Activated CD4-positive, alpha-beta T cell treated with anti-CD3 and anti-CD28 coated beads, Interleukin-2, Interleukin-6, amounts not matched to agents 100 ng/mL and 50 ng/mL, durations not matched to agents 16 hours and 8 hours (primary cell): ENCODE measurements at regions not wholly inside any gene's neighbourhood (a gene's known extent, or its start where the extent isn't known, plus 50 kb on each side); places are given as distances from the start of the nearest gene placed in this dataset.

Experiments used
- DNase-seq: peaks from one replicate; pipeline ENCODE4 v3.0.0-alpha.2; 2020

GRCh38 chr7:25758559-25758958 is 393.4 kb upstream of the NFE2L3 start:
- no peak for DNase-seq

- no peak for DNase-seq
Observed at GRCh38 chr7:25759286-25759685, 392.7 kb upstream of the NFE2L3 start.

DNA sequence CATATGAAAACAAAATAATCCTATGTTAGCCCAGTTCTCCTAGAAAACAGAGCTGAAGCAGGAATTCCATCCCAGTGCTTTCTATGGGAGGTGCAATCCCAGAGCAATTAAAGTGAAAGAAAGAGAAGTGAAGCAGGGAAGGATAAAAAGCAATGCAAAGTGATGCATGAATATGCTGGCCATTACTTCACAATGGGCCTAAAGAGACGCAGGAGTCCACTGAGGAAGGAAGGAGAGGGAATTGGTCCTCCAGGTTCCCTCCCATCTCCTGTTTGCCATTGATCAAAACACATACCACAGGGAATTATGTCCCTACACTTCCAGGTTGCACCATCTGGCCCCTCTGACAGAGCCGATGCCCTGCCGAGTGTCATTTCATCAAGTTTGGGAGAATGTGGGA is 392.2 kb upstream of the NFE2L3 start:
- no peak for DNase-seq

DNA sequence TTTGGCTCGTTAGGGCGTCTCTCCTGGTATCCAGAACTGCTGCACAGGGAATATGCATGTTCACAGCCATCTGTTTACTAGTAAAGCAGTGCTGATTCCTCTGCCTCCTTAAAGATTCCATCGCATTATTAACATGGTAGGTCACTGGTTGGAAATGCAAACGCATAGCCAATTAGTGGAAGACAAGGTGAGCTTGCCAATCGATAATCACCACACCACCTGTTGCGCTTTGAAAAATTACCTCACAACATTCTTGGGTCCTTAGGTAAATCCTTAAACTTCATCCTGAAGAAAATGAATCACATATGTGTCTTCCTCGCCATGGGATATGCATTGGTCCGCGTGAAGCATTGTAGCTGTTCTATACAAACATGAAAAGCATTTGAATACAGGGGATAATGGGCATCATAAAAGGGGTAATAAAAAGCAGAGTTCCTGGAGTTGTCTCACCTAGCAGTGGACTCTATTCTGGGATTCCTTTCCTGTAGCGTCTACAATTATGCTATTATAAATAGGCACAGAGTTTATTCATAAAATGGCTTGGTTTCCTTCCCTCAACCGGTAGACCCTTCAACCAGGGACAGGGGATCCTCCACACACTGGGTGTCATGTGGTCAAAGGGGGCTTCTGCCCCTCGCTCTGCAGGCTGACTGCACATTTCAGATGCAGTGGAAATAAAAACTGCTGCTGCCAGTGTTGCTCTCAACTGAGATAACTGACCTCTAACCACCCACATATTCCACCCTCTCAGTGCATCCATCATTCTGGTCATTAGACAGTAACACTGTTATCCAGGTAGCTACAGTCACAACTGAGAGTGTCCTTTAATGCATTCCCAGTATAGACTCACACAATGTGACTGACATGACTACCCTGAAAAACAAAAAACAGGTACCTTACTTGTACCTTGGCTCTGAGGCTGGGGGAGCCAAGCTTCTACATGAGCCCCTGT is 389.2 kb upstream of the NFE2L3 start:
- no peak for DNase-seq

GRCh38 chr7:25763463-25763860 is 388.5 kb upstream of the NFE2L3 start:
- no peak for DNase-seq

- DNase-seq = no peak
Observed at GRCh38 chr7:25765110-25765655, 386.8 kb upstream of the NFE2L3 start.

- no peak for DNase-seq
Observed at GRCh38 chr7:25770235-25770634, 381.8 kb upstream of the NFE2L3 start.

DNA sequence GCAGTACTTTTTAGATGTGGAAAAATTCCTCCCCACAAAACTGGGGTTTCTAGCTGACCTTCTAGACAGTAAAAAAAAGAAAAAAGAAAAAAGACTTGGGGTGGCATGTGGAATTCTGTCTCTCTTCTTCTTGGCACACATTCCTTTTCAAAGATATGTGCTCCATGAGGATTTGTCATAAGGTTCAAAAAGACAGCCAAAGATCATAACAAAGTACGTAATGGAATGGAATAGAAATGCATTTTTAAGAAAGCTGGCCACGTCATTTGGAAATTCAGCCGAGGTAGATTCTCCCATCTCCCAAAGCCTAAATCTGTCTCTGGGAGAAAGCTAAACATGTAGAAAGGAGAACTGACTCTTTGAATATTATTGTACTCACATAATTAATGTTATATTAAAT is 381.3 kb upstream of the NFE2L3 start:
- DNase-seq = no peak

- DNase-seq = no peak
Observed at GRCh38 chr7:25771491-25771890, 380.5 kb upstream of the NFE2L3 start.

DNA sequence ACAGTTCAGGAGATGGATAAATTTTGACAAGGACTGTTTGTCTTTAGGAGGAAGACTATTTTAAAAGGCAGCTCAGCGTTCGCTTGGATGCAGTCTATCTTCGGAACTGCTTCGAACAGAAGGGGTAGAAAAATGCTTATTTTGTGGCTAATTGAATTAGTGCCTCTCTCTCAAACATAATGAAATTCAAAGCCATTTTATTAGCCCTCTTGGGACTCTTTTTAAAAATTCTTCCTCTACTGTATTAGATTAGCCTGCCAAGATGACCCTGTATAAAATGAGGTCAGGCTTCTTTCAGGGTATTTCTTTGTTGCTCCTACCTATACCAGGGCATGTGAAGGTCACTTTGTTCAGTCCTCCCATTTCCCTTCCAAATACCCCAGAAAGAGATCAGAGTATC is 379.2 kb upstream of the NFE2L3 start:
- DNase-seq = no peak

GRCh38 chr7:25774675-25775074 is 377.3 kb upstream of the NFE2L3 start:
- DNase-seq = no peak

DNA sequence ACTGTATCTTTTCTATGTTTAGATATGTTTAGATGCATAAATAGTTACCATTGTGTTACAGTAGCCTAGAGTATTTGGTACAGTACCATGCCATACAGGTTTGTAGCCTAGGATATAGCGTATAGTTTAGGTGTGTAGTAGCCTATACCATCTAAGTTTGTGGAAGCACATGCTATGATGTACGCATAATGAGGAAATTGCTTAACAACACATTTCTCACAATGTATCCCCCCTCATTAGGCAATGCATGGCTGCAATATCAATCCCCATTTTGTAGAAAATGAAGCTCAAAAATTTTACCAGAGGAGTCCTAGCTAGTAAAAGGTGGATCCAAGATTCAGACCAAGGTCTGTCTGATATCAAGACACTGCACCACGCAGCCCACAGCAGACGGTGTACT is 376.4 kb upstream of the NFE2L3 start:
- DNase-seq = no peak

GRCh38 chr7:25775999-25776743 is 375.8 kb upstream of the NFE2L3 start:
- DNase-seq = no peak

DNA sequence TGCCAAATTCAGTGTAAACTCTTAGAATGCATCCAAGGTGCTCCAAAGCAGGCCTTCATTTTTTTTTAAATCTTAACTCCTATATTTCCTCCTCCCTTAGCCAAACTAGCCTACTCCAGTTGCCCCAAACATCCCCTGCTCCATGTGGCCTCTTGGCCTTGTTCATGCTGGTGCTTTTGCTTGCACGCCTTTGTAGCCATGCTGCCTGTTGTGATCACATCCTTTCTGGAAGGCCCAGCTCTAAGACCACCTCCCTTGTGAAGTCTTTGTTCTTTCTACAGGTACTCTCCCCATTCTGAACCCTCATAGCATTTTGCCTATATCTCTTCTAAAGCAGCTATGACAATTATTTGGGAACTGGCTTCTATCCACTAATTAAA is 375.3 kb upstream of the NFE2L3 start:
- no peak for DNase-seq

DNA sequence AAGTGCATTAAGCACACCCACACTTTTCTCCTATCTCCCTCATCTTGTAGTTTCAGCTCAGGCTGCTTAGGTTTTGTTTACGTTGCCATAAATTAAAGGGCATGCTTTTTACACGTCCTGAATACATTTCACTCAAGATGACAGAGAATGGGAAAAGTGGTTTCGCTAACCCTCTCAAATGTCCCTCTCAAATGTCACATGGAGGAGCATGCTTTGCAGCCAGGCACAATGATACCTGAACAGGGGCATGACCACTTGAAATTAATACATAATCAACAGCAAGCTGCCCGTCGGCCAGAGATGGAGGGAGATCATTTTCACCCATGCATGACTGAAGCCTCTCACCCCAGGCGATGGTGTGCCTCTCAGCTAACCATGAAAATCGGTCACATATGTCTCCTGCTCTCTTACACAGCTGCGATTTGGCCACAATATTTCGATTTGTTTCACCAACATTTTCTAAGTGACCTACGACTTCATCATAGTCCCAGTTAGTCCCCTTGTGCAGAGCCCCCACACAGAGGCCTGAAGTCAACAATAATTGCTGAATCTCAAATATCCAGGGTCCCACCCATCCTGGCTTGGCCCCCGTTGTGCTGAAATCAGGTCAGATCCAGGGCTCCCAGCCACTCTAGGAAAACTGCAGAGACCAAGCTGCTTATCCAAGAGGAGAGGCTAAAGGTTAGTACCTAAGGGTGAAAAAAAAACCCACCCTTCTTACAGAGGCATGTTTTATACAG is 373.9 kb upstream of the NFE2L3 start:
- DNase-seq = no peak

DNA sequence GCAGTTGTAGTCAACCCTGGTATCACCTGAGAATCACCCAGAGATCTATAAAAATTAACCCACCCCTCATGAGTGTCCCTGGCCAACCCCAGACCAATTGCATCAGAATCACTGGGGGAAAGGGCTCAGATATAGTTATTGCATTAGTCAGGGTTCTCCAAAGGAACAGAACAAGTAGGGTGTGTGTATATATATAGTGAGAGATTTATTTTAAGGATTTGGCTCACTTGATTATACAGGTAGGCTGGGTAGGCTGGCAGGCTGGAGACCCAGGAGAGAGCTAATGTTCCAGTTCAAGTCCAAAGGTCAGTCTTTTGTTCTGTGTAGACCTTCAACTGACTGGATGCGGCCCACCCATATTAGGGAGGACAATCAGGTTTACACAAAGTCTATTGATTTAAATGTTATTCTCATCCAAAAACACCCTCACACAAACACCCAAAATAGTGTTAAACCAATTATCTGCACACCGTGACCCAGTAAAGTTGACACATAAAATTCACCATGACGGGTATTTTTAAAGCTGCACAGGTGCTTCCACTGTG is 372.9 kb upstream of the NFE2L3 start:
- DNase-seq = no peak

DNA sequence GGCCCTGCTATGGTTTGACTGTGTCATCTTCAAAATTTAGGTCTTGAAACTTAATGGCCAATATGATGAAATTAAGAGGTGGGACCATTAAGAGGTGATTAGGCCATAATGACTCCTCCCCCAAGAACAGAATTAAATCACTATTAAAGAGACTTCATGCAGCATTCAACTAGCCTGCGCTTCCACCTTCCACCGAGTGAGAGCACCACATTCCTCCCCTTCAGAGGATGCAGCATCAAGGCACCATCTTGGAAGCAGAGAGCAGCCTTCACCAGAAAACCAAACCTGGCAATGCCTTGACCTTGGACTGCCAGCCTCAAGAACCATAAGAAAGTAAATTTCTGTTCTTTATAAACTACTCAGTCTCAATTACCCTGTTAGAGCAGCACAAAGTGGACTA is 371.1 kb upstream of the NFE2L3 start:
- no peak for DNase-seq

DNA sequence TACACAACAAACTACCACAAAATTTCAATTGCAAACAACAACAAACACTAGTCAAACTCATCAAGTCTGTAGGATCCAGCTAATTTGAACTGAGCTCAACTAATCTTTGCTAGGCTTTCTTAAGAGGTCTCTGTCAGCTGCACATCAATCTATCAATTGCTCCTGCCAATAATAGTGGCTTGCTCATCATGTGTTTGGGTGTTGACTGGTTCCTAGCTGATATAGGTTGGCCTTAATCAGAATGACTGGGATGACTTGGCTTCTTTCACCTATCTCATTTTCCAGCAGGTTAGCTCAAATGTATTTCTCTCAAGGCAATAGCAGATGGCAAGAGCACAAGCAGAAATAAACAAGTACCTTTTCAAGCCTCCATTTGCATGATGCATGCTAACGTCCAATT is 370.3 kb upstream of the NFE2L3 start:
- no peak for DNase-seq

GRCh38 chr7:25786936-25787335 is 365.1 kb upstream of the NFE2L3 start:
- no peak for DNase-seq

DNA sequence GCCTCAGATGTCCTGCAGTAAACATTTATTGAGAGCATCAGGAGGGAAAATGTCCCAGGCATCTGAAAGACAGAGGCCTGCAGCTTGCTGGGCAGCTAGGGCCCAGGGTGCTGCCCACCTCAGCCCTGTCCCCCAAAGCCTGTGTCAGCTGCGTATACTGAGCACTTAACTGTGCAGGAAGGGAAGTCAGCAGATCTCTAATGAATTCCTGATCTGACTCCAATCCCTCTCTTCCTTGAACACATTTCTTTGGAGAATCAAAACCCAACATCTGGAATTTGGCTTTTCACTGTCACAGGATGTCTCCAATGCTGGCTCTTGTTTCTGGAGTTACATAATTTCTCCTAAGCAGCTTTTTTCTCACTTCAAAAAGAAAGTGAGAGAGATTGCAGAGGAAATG is 364.7 kb upstream of the NFE2L3 start:
- no peak for DNase-seq

DNA sequence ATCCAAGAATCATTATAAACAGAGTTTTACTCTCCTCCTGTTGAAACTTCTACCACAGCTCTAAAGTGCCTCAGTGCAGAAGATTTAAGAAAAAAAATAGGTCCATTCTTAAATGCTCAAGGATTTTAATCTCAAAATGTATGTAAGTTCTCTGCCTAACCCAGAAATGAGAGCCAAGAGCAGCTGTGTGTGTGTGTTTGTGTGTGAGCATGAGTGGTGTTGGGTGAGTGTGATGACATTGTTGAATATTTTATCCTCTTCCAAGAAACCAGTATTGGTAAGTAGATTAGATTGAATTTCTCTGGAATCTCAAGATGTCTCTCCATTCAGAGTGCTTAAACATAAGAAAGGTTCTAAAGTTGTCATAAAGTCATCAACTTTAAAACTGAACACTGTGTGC is 363.6 kb upstream of the NFE2L3 start:
- no peak for DNase-seq

GRCh38 chr7:25788961-25789620 is 362.9 kb upstream of the NFE2L3 start:
- no peak for DNase-seq
